HepG2 (cell line): ENCODE measurements at regions not wholly inside any gene's neighbourhood (a gene's known extent, or its start where the extent isn't known, plus 50 kb on each side); places are given as distances from the start of the nearest gene placed in this dataset.

ENCODE experiments used
- ATAC-seq: fragments of 200-7000 bp; cut with Tn5 transposase; 3 replicates; pipeline ENCODE4 v1.9.1; 2020; ENCODE audit warnings: mild to moderate bottlenecking, moderate library complexity
- BruUV-seq: library from RNA; stranded (reverse); fragments of 400-500 nt; replicated peaks from 2 replicates; lab custom pipeline; 2021; lab: Mats Ljungman, UMichigan
- CTCF ChIA-PET: fragments of 300-600 bp; formaldehyde crosslinking; extraction: SDS; loops from one replicate; lab custom pipeline; 2021; ENCODE audit warnings: low total read pairs, inconsistent platforms, low intra/inter-chr PET ratio; lab: Yijun Ruan, JAX
- POLR2A ChIA-PET: fragments of 350-600 bp; sonication (Branson Sonifier 250); formaldehyde crosslinking; loops from one replicate; lab custom pipeline; 2020; ENCODE audit warnings: antibody characterized with exemption, inconsistent platforms; lab: Yijun Ruan, JAX
- DNase-seq: peaks from one replicate; pipeline ENCODE4 v3.0.0-alpha.2; 2015; ENCODE audit warnings: low spot score
- FAIRE-seq: peaks from 3 replicates; lab custom pipeline; 2011; peaks lifted over from hg19 to GRCh38; lab: Jason Lieb, UNC
- H2AFZ ChIP-seq: one replicate; pipeline ENCODE4 v1.6.1; 2011; ENCODE audit warnings: low read length, inconsistent platforms
- H3K27ac ChIP-seq: fragments of 300-600 bp; 3 replicates; pipeline ENCODE4 v1.8.0; 2011; ENCODE audit warnings: mixed run types, mild to moderate bottlenecking, mixed read lengths, low read length, inconsistent platforms; ENCODE audit not compliant: insufficient read depth; ENCODE audit errors: extremely low read length
- H3K27me3 ChIP-seq, 2 experiments: fragments of 200-600 bp in 1 of 2; 2 replicates in 1 of 2; 3 replicates in 1 of 2; pipeline versions ENCODE4 v1.6.0 to v1.8.0; 2011; ENCODE audit warnings: low read length in 2 of 2, mild to moderate bottlenecking in 2 of 2, moderate library complexity in 2 of 2, inconsistent platforms in 1 of 2; ENCODE audit not compliant: insufficient read depth in 2 of 2, control insufficient read depth in 1 of 2
- H3K36me3 ChIP-seq, 2 experiments: fragments of 200-600 bp in 1 of 2; replicated peaks in 1 of 2; 2 replicates in 1 of 2; 3 replicates in 1 of 2; pipeline versions ENCODE4 v1.5.1 to v1.8.0; 2011; ENCODE audit warnings: low read length in 2 of 2, inconsistent platforms in 1 of 2; ENCODE audit not compliant: insufficient read depth in 2 of 2, control insufficient read depth in 1 of 2
- H3K4me1 ChIP-seq: 2 replicates; pipeline ENCODE4 v1.5.1; 2012; ENCODE audit warnings: low read length, inconsistent platforms; ENCODE audit not compliant: insufficient read depth
- H3K4me2 ChIP-seq: 2 replicates; pipeline ENCODE4 v1.6.0; 2011; ENCODE audit warnings: low read depth, low read length, inconsistent platforms
- H3K4me3 ChIP-seq, 3 experiments: fragments of 200-600 bp in 1 of 3; sonication (generic), shearing (Covaris generic) in 1 of 3; replicated peaks in 1 of 3; 2 replicates each; pipeline ENCODE4 v1.5.1; 2011 to 2016; ENCODE audit warnings: low read length in 3 of 3, inconsistent platforms in 2 of 3, low read depth in 2 of 3, mild to moderate bottlenecking in 2 of 3, control low read depth in 1 of 3, mixed read lengths in 1 of 3; ENCODE audit not compliant: insufficient read depth in 1 of 3
- H3K79me2 ChIP-seq: one replicate; pipeline ENCODE4 v1.6.1; 2011; ENCODE audit warnings: low read length, inconsistent platforms; ENCODE audit not compliant: insufficient read depth
- H3K9ac ChIP-seq: 2 replicates; pipeline ENCODE4 v1.6.0; 2011; ENCODE audit warnings: mild to moderate bottlenecking, low read depth, low read length, inconsistent platforms; ENCODE audit not compliant: insufficient read depth
- H3K9me3 ChIP-seq: 2 replicates; pipeline ENCODE4 v1.5.1; 2012; ENCODE audit warnings: mild to moderate bottlenecking, low read length
- H4K20me1 ChIP-seq: 2 replicates; pipeline ENCODE4 v1.6.0; 2011; ENCODE audit warnings: inconsistent platforms, mild to moderate bottlenecking, low read length, moderate library complexity; ENCODE audit not compliant: insufficient read depth
- AHR ChIP-seq: IDR thresholded peaks from 2 replicates; pipeline ENCODE4 v1.6.1; 2018; ENCODE audit warnings: missing genetic modification reagents, missing compliant biosample characterization
- CHCHD3 ChIP-seq: sonication (generic); formaldehyde crosslinking; IDR thresholded peaks from 2 replicates; pipeline ENCODE4 v1.8.0; 2022; ENCODE audit warnings: mild to moderate bottlenecking, missing genetic modification reagents, moderate library complexity
- DNMT3B ChIP-seq: conservative IDR thresholded peaks from 2 replicates; pipeline ENCODE4 v1.6.1; 2016; ENCODE audit warnings: missing biosample characterization, control low read depth
- DPF2 ChIP-seq: sonication (generic); formaldehyde crosslinking; IDR thresholded peaks from 2 replicates; pipeline ENCODE4 v1.4.0; 2020; ENCODE audit warnings: mild to moderate bottlenecking, low read depth, missing genetic modification reagents, borderline replicate concordance
- GLMP ChIP-seq: sonication (generic); formaldehyde crosslinking; IDR thresholded peaks from 2 replicates; pipeline ENCODE4 v1.9.0; 2021; ENCODE audit warnings: missing genetic modification reagents, mild to moderate bottlenecking, borderline replicate concordance
- GPN1 ChIP-seq: sonication (generic); formaldehyde crosslinking; IDR thresholded peaks from 2 replicates; pipeline ENCODE4 v1.5.1; 2020; ENCODE audit warnings: missing genetic modification reagents, borderline replicate concordance
- HNRNPK ChIP-seq: fragments of 200-400 bp; formaldehyde crosslinking; IDR thresholded peaks from 2 replicates; pipeline ENCODE4 v1.6.1; 2018; ENCODE audit warnings: low read length, low read depth, moderate library complexity, mild to moderate bottlenecking; ENCODE audit not compliant: poor library complexity, severe bottlenecking
- MAX ChIP-seq: IDR thresholded peaks from 2 replicates; pipeline ENCODE4 v1.6.1; 2012; ENCODE audit warnings: inconsistent platforms
- MED13 ChIP-seq: sonication (generic); formaldehyde crosslinking; IDR thresholded peaks from 2 replicates; pipeline ENCODE4 v1.5.0; 2020; ENCODE audit warnings: missing genetic modification reagents
- MZF1 ChIP-seq: sonication (generic); formaldehyde crosslinking; IDR thresholded peaks from 2 replicates; pipeline ENCODE4 v1.8.1; 2023; ENCODE audit warnings: mild to moderate bottlenecking, missing genetic modification reagents, borderline replicate concordance
- YEATS2 ChIP-seq: sonication (generic); formaldehyde crosslinking; IDR thresholded peaks from 2 replicates; pipeline ENCODE4 v1.4.0; 2020; ENCODE audit warnings: missing genetic modification reagents, borderline replicate concordance
- ZBTB49 ChIP-seq: sonication (generic); formaldehyde crosslinking; IDR thresholded peaks from 2 replicates; pipeline ENCODE4 v1.4.0; 2020; ENCODE audit warnings: missing genetic modification reagents, borderline replicate concordance
- ZHX1 ChIP-seq: sonication (generic); formaldehyde crosslinking; IDR thresholded peaks from 2 replicates; pipeline ENCODE4 v1.8.1; 2022; ENCODE audit warnings: low read depth, mild to moderate bottlenecking, missing genetic modification reagents
- ZNF296 ChIP-seq: sonication (generic); formaldehyde crosslinking; conservative IDR thresholded peaks from 2 replicates; pipeline ENCODE4 v1.5.0; 2020; ENCODE audit warnings: mild to moderate bottlenecking, missing genetic modification reagents
- ZNF549 ChIP-seq: sonication (generic); formaldehyde crosslinking; IDR thresholded peaks from 2 replicates; pipeline ENCODE4 v1.5.0; 2020; ENCODE audit warnings: missing genetic modification reagents
- ZNF672 ChIP-seq: sonication (generic); formaldehyde crosslinking; IDR thresholded peaks from 2 replicates; pipeline ENCODE4 v1.8.1; 2022; ENCODE audit warnings: missing genetic modification reagents
- ZNF703 ChIP-seq: sonication (generic); formaldehyde crosslinking; IDR thresholded peaks from 2 replicates; pipeline ENCODE4 v1.5.1; 2020; ENCODE audit warnings: missing genetic modification reagents, mild to moderate bottlenecking, moderate library complexity, borderline replicate concordance
- ZNF709 ChIP-seq: sonication (generic); formaldehyde crosslinking; IDR thresholded peaks from 2 replicates; pipeline ENCODE4 v1.5.0; 2020; ENCODE audit warnings: mild to moderate bottlenecking, missing genetic modification reagents
- ZNF780A ChIP-seq: sonication (generic); formaldehyde crosslinking; IDR thresholded peaks from 2 replicates; pipeline ENCODE4 v1.8.0; 2022; ENCODE audit warnings: mild to moderate bottlenecking, missing genetic modification reagents, moderate library complexity
- ZSCAN29 ChIP-seq: sonication (generic); formaldehyde crosslinking; conservative IDR thresholded peaks from 2 replicates; pipeline ENCODE4 v1.4.0; 2020; ENCODE audit warnings: mild to moderate bottlenecking, missing genetic modification reagents
- WGBS: methylation state at CpG from one replicate; pipeline ENCODE4 v1.1.6; 2017; ENCODE audit warnings: low lambda C conversion rate; 5-methylcytosine and 5-hydroxymethylcytosine counted together
- in situ Hi-C: cut with HindIII; loops from 2 replicates; pipeline ENCODE4 v1.10.0; 2017; ENCODE audit warnings: low pct_unique_long_range_greater_than_20kb; ENCODE audit not compliant: extremely low pct_ligation_motif_present
- intact Hi-C: fragments of 100-400 bp; cut with micrococcal nuclease; formaldehyde crosslinking; loops from one replicate; pipeline ENCODE4 v1.10.0; 2022; ENCODE audit not compliant: unreplicated experiment

- TF ChIP-seq ZNF709, result no peak
- TF ChIP-seq MED13, result no peak
- TF ChIP-seq MAX, result no peak
- TF ChIP-seq GPN1 (CRISPR knock-in tag), result no peak
- TF ChIP-seq ZBTB49 (CRISPR knock-in tag), result no peak
- TF ChIP-seq CHCHD3 (CRISPR knock-in tag), result no peak
- TF ChIP-seq AHR (CRISPR knock-in tag), result no peak
Measured at GRCh38 chr12:20128928-20129327, 239.4 kb upstream of the PDE3A start (continued).

- no TSS peak for BruUV-seq
- ChIA-PET CTCF (no interaction called here), POLR2A (no interaction called here)
- Histone ChIP-seq H3K79me2 (no peaks in the 10 kb centered on the region), H4K20me1 (no peaks in the 10 kb centered on the region), H3K36me3 (no peaks in the 10 kb centered on the region), H3K4me1 (no peaks in the 10 kb centered on the region), H3K9me3 (no peaks in the 10 kb centered on the region), H2AFZ (no peak overlapping the region), H3K4me2 (no peak overlapping the region), H3K4me3 (no peak overlapping the region), H3K27me3 (no peaks in the 10 kb centered on the region; a peak in 1 of 5 replicates), H3K9ac (no peak overlapping the region), H3K27ac (no peak overlapping the region)
- DNase-seq (no peak), ATAC-seq (no peak), FAIRE-seq (no peak)
- WGBS, result 0% methylated on average over 1 of the region's 1 CpG
- intact Hi-C loops (no loop called here), in situ Hi-C loops (no loop called here)
- TF ChIP-seq ZSCAN29 (CRISPR knock-in tag) (no peak), MZF1 (no peak), HNRNPK (no peak), ZNF780A (no peak), ZNF703 (CRISPR knock-in tag) (no peak), GLMP (CRISPR knock-in tag) (no peak), YEATS2 (no peak), ZNF672 (CRISPR knock-in tag) (no peak), DNMT3B (CRISPR knock-in tag) (no peak), ZNF549 (CRISPR knock-in tag) (no peak), DPF2 (no peak), ZNF296 (CRISPR knock-in tag) (no peak), ZHX1 (CRISPR knock-in tag) (no peak)
Measured at GRCh38 chr12:20132818-20133217, 235.5 kb upstream of the PDE3A start.
